NCI-H345 treated with DMSO at 0.1 percent for 48 hours (cell line): ENCODE measurements at regions not wholly inside any gene's neighbourhood (a gene's known extent, or its start where the extent isn't known, plus 50 kb on each side); places are given as distances from the start of the nearest gene placed in this dataset.
"Not testable (repeated sequence)": the region's sequence is repeated elsewhere in the genome, so short reads cannot be mapped to it uniquely, and the experiment has no call there.

Source experiments
- DNase-seq: peaks from one replicate; lab custom pipeline; 2025; ENCODE audit not compliant: unreplicated experiment; lab: John Stamatoyannopoulos, UW

- DNase-seq, result no peak
Observed at GRCh38 chr14:106605548-106606448, 1079.4 kb downstream of the TMEM121 start.

GRCh38 chr14:106606936-106607335 lies 1080.6 kb downstream of the TMEM121 start:
- no peak for DNase-seq

- no peak for DNase-seq
Observed at GRCh38 chr14:106610691-106611090, 1084.3 kb downstream of the TMEM121 start.

GRCh38 chr14:106613256-106613655 lies 1086.9 kb downstream of the TMEM121 start:
- DNase-seq, result no peak

- not testable (repeated sequence) for DNase-seq
Observed at GRCh38 chr14:106618471-106618951, 1092.1 kb downstream of the TMEM121 start.

- DNase-seq, result no peak
Observed at GRCh38 chr14:106619606-106620005, 1093.2 kb downstream of the TMEM121 start.

GRCh38 chr14:106620368-106620767 lies 1094.0 kb downstream of the TMEM121 start:
- no peak for DNase-seq

GRCh38 chr14:106622200-106622745 lies 1095.9 kb downstream of the TMEM121 start:
- no peak for DNase-seq

- no peak for DNase-seq
Observed at GRCh38 chr14:106625186-106625585, 1098.8 kb downstream of the TMEM121 start.

GRCh38 chr14:106626469-106626868 lies 1100.1 kb downstream of the TMEM121 start:
- DNase-seq, result not testable (repeated sequence)

GRCh38 chr14:106626942-106627588 lies 1100.7 kb downstream of the TMEM121 start:
- DNase-seq, result peak; percentile 53

- DNase-seq, result no peak
Observed at GRCh38 chr14:106631879-106632278, 1105.5 kb downstream of the TMEM121 start.

GRCh38 chr14:106633721-106634120 lies 1107.3 kb downstream of the TMEM121 start:
- DNase-seq, result no peak

GRCh38 chr14:106635569-106635968 lies 1109.2 kb downstream of the TMEM121 start:
- DNase-seq, result no peak

- DNase-seq, result peak; percentile 2
Observed at GRCh38 chr14:106638786-106639452, 1112.5 kb downstream of the TMEM121 start.

GRCh38 chr14:106642090-106642489 lies 1115.7 kb downstream of the TMEM121 start:
- DNase-seq, result no peak

GRCh38 chr14:106642971-106643370 lies 1116.6 kb downstream of the TMEM121 start:
- not testable (repeated sequence) for DNase-seq

- DNase-seq, result not testable (repeated sequence)
Observed at GRCh38 chr14:106648874-106649273, 1122.5 kb downstream of the TMEM121 start.

- DNase-seq, result no peak
Observed at GRCh38 chr14:106651016-106651415, 1124.6 kb downstream of the TMEM121 start.

- peak; percentile 5 for DNase-seq
Observed at GRCh38 chr14:106652494-106652893, 1126.1 kb downstream of the TMEM121 start.

GRCh38 chr14:106657460-106657859 lies 1131.1 kb downstream of the TMEM121 start:
- no peak for DNase-seq
